Natural killer cell (primary cell): ENCODE measurements at regions not wholly inside any gene's neighbourhood (a gene's known extent, or its start where the extent isn't known, plus 50 kb on each side); places are given as distances from the start of the nearest gene placed in this dataset.

Source experiments
- ATAC-seq, 3 donors: fragments of 150-1000 bp in 2 of 3; fragments of 200-7000 bp in 1 of 3; cut with Tn5 transposase; 1 replicate in 1 of 3; 2 replicates in 2 of 3; pipeline ENCODE4 v1.10.0; 2021; ENCODE audit warnings: mild to moderate bottlenecking in 2 of 3, moderate library complexity in 2 of 3
- DNase-seq, 2 donors: peaks; one replicate each; pipeline versions ENCODE4 v3.0.0 to v3.0.0-alpha.2; 2013 to 2021; ENCODE audit warnings: mixed read lengths in 1 of 2
- H3K27ac ChIP-seq: one replicate; pipeline ENCODE4 v1.5.1; 2013; ENCODE audit warnings: mild to moderate bottlenecking, low read length
- H3K27me3 ChIP-seq: one replicate; pipeline ENCODE4 v1.6.1; 2013; ENCODE audit warnings: low read length; ENCODE audit not compliant: control insufficient read depth, insufficient read depth
- H3K36me3 ChIP-seq: one replicate; pipeline ENCODE4 v1.6.1; 2013; ENCODE audit warnings: low read length; ENCODE audit not compliant: control insufficient read depth, insufficient read depth
- H3K4me1 ChIP-seq: one replicate; pipeline ENCODE4 v1.6.1; 2013; ENCODE audit warnings: low read length; ENCODE audit not compliant: control insufficient read depth, insufficient read depth
- H3K4me3 ChIP-seq: one replicate; pipeline ENCODE4 v1.5.1; 2013; ENCODE audit warnings: low read length
- H3K9me3 ChIP-seq: one replicate; pipeline ENCODE4 v1.6.1; 2013; ENCODE audit warnings: low read length; ENCODE audit not compliant: control insufficient read depth, insufficient read depth
- H3K27ac Mint-ChIP-seq, 2 donors: one replicate each; pipeline ENCODE4 v1.8.0; 2022; ENCODE audit warnings: mild to moderate bottlenecking in 2 of 2, mixed read lengths in 2 of 2, moderate library complexity in 1 of 2
- H3K27me3 Mint-ChIP-seq, 2 donors: one replicate each; pipeline ENCODE4 v1.8.0; 2022; ENCODE audit warnings: low read depth in 2 of 2, mixed read lengths in 2 of 2
- H3K36me3 Mint-ChIP-seq: one replicate; pipeline ENCODE4 v1.8.0; 2022; ENCODE audit warnings: mixed read lengths
- H3K4me1 Mint-ChIP-seq, 2 donors: one replicate each; pipeline ENCODE4 v1.8.0; 2022; ENCODE audit warnings: mixed read lengths in 2 of 2
- H3K4me3 Mint-ChIP-seq: one replicate; pipeline ENCODE4 v1.8.0; 2022; ENCODE audit warnings: mild to moderate bottlenecking, moderate library complexity, mixed read lengths
- H3K9me3 Mint-ChIP-seq, 2 donors: one replicate each; pipeline ENCODE4 v1.8.0; 2022; ENCODE audit warnings: mixed read lengths in 2 of 2
- WGBS: methylation state at CpG from one replicate; pipeline ENCODE4 v1.1.7; 2013; ENCODE audit warnings: missing lambda C conversion rate; ENCODE audit not compliant: insufficient coverage; 5-methylcytosine and 5-hydroxymethylcytosine counted together
- intact Hi-C: fragments of 100-400 bp; cut with micrococcal nuclease; formaldehyde crosslinking; loops from one replicate; pipeline ENCODE4 v1.14.2; 2022
- TF ChIP-seq, protein P1 (sequence below): fragments of 200-600 bp; IDR thresholded peaks from one replicate; pipeline ENCODE4 v1.8.0; 2022; ENCODE audit warnings: antibody characterized with exemption

- H3K36me3 ChIP-seq: no peaks in the 10 kb centered on the region
- TF ChIP-seq, protein P1, sequence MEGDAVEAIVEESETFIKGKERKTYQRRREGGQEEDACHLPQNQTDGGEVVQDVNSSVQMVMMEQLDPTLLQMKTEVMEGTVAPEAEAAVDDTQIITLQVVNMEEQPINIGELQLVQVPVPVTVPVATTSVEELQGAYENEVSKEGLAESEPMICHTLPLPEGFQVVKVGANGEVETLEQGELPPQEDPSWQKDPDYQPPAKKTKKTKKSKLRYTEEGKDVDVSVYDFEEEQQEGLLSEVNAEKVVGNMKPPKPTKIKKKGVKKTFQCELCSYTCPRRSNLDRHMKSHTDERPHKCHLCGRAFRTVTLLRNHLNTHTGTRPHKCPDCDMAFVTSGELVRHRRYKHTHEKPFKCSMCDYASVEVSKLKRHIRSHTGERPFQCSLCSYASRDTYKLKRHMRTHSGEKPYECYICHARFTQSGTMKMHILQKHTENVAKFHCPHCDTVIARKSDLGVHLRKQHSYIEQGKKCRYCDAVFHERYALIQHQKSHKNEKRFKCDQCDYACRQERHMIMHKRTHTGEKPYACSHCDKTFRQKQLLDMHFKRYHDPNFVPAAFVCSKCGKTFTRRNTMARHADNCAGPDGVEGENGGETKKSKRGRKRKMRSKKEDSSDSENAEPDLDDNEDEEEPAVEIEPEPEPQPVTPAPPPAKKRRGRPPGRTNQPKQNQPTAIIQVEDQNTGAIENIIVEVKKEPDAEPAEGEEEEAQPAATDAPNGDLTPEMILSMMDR: no peak
- Mint-ChIP-seq H3K4me1 (no peaks in the 10 kb centered on the region), H3K27ac (no peak overlapping the region), H3K4me3 (no peak overlapping the region), H3K36me3 (no peaks in the 10 kb centered on the region), H3K9me3 (no peaks in the 10 kb centered on the region), H3K27me3 (no peaks in the 10 kb centered on the region)
- H3K9me3 ChIP-seq: no peaks in the 10 kb centered on the region
- intact Hi-C loops: no loop called here
- no peaks in the 10 kb centered on the region for H3K27me3 ChIP-seq
- no peak for DNase-seq
- no peaks in the 10 kb centered on the region for H3K4me1 ChIP-seq
- H3K4me3 ChIP-seq: no peak overlapping the region
- no peak overlapping the region for H3K27ac ChIP-seq
- no peak for ATAC-seq
Observed at GRCh38 chr2:41605914-41606313, 441.9 kb upstream of the PKDCC start.

GRCh38 chr2:41610501-41611190, 437.2 kb upstream of the PKDCC start:
- TF ChIP-seq, protein P1: no peak
- 50% methylated on average over 4 of the region's 6 CpGs for WGBS
- Mint-ChIP-seq H3K9me3 (no peaks in the 10 kb centered on the region), H3K27me3 (peaks cover 0 to 2% of the 10 kb centered on the region in 2 donors), H3K4me1 (no peaks in the 10 kb centered on the region), H3K27ac (no peak overlapping the region), H3K36me3 (no peaks in the 10 kb centered on the region), H3K4me3 (no peak overlapping the region)
- ATAC-seq (no peak), DNase-seq (no peak)
- Histone ChIP-seq H3K9me3 (no peaks in the 10 kb centered on the region), H3K27ac (no peak overlapping the region), H3K4me3 (no peak overlapping the region), H3K27me3 (no peaks in the 10 kb centered on the region), H3K36me3 (no peaks in the 10 kb centered on the region), H3K4me1 (no peaks in the 10 kb centered on the region)
- intact Hi-C loops: no loop called here

GRCh38 chr2:41618754-41619153, 429.1 kb upstream of the PKDCC start:
- no peak for ATAC-seq

More at GRCh38 chr2:41618754-41619153, 429.1 kb upstream of the PKDCC start:
- Histone ChIP-seq H3K4me3 (no peak overlapping the region), H3K27me3 (no peaks in the 10 kb centered on the region), H3K27ac (no peak overlapping the region), H3K4me1 (no peaks in the 10 kb centered on the region), H3K36me3 (no peaks in the 10 kb centered on the region), H3K9me3 (no peaks in the 10 kb centered on the region)
- DNase-seq: no peak
- intact Hi-C loops: no loop called here
- H3K9me3 Mint-ChIP-seq: no peaks in the 10 kb centered on the region
- TF ChIP-seq, protein P1: no peak
- no peaks in the 10 kb centered on the region for H3K4me1 Mint-ChIP-seq
- H3K36me3 Mint-ChIP-seq: no peaks in the 10 kb centered on the region
- WGBS: 67% methylated on average over 1 of the region's 3 CpGs
- H3K27ac Mint-ChIP-seq: no peak overlapping the region
- H3K27me3 Mint-ChIP-seq: peaks cover 0 to 2% of the 10 kb centered on the region in 2 donors
- no peak overlapping the region for H3K4me3 Mint-ChIP-seq
